Mammary epithelial cell (primary cell): ENCODE measurements at regions not wholly inside any gene's neighbourhood (a gene's known extent, or its start where the extent isn't known, plus 50 kb on each side); places are given as distances from the start of the nearest gene placed in this dataset.

Experiments used
- CTCF ChIP-seq, 2 donors: IDR thresholded peaks in 1 of 2; conservative IDR thresholded peaks in 1 of 2; 2 replicates each; pipeline ENCODE4 v1.5.1; 2011 to 2012; ENCODE audit warnings: inconsistent platforms in 2 of 2, low read length in 2 of 2, mild to moderate bottlenecking in 2 of 2, control low read depth in 1 of 2, low read depth in 1 of 2; ENCODE audit not compliant: insufficient read depth in 1 of 2; ENCODE audit errors: extremely low read depth in 1 of 2
- EZH2 ChIP-seq: IDR thresholded peaks from 2 replicates; pipeline ENCODE4 v1.6.1; 2012; ENCODE audit warnings: low read length, inconsistent platforms, borderline replicate concordance

GRCh38 chr11:134700101-134700640 lies 288.1 kb upstream of the B3GAT1 start:
- no peak for TF ChIP-seq CTCF (conservative IDR thresholded peaks at IDR 0.05 in 1 of 2, IDR thresholded peaks at IDR 0.05 in 1 of 2; ENCODE audit: extremely low read depth in 1 of 2, insufficient read depth in 1 of 2, low read depth in 1 of 2, low read length in 2 of 2)
- TF ChIP-seq EZH2 = no peak
